Lower leg skin (tissue), 4 donors: ENCODE measurements at regions not wholly inside any gene's neighbourhood (a gene's known extent, or its start where the extent isn't known, plus 50 kb on each side); places are given as distances from the start of the nearest gene placed in this dataset.

ENCODE experiments used
- DNase-seq, 2 donors: peaks; one replicate each; pipeline ENCODE4 v3.0.0-alpha.2; 2019; ENCODE audit warnings: low spot score in 2 of 2
- H3K4me3 ChIP-seq: fragments of 200-600 bp; sonication (generic); 2 replicates; pipeline ENCODE4 v1.5.1; 2017; ENCODE audit warnings: mild to moderate bottlenecking, low read depth; ENCODE audit not compliant: poor library complexity, severe bottlenecking
- POLR2A ChIP-seq, 2 donors: fragments of 450-650 bp; IDR thresholded peaks; one replicate each; pipeline ENCODE4 v1.6.1; 2016 to 2017; ENCODE audit warnings: antibody characterized with exemption in 2 of 2, mild to moderate bottlenecking in 1 of 2, moderate library complexity in 1 of 2
- WGBS, 2 donors: methylation state at CpG; one replicate each; pipeline ENCODE4 v1.1.5; 2018; 5-methylcytosine and 5-hydroxymethylcytosine counted together
- intact Hi-C: fragments of 100-400 bp; cut with DNase I; formaldehyde crosslinking; loops from one replicate; pipeline ENCODE4 v1.15.0; 2023; ENCODE audit warnings: low total_unique reads
- TF ChIP-seq, protein P1 (sequence below), 3 donors: fragments of 450-650 bp; IDR thresholded peaks; one replicate each; pipeline ENCODE4 v1.5.1; 2016; ENCODE audit warnings: antibody characterized with exemption in 3 of 3, mild to moderate bottlenecking in 3 of 3, moderate library complexity in 2 of 3

DNA sequence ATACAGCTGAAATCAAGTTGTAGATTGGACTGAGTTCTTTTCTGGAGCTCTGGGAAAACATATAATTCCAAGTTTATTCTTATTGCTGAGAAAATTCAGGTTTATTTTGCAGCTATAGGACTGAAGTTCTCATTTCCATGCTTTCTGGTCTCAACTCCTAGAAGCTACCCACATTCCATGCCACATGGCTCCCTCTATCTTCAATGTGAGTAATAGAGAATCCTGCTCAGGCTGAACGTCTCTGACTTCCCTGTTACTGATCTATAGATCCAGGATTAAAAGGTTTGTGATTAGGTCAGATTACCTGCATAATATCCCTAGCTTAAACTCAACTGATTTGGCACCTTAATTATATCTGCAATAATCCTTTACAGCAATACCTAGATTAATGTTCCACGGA is 453.8 kb upstream of the MC4R start:
- intact Hi-C loops: no loop called here
- H3K4me3 ChIP-seq: no peak overlapping the region
- DNase-seq: no peak
- no peak for TF ChIP-seq POLR2A (IDR thresholded peaks at IDR 0.05)
- TF ChIP-seq, protein P1, sequence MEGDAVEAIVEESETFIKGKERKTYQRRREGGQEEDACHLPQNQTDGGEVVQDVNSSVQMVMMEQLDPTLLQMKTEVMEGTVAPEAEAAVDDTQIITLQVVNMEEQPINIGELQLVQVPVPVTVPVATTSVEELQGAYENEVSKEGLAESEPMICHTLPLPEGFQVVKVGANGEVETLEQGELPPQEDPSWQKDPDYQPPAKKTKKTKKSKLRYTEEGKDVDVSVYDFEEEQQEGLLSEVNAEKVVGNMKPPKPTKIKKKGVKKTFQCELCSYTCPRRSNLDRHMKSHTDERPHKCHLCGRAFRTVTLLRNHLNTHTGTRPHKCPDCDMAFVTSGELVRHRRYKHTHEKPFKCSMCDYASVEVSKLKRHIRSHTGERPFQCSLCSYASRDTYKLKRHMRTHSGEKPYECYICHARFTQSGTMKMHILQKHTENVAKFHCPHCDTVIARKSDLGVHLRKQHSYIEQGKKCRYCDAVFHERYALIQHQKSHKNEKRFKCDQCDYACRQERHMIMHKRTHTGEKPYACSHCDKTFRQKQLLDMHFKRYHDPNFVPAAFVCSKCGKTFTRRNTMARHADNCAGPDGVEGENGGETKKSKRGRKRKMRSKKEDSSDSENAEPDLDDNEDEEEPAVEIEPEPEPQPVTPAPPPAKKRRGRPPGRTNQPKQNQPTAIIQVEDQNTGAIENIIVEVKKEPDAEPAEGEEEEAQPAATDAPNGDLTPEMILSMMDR (IDR thresholded peaks at IDR 0.05): no peak
- WGBS, 2 donors: 59 to 60% methylated on average over 2 of the region's 2 CpGs

- no peak for DNase-seq
- WGBS, 2 donors: 69 to 70% methylated on average over 1 of the region's 1 CpG
- intact Hi-C loops: no loop called here
- no peak overlapping the region for H3K4me3 ChIP-seq
- TF ChIP-seq POLR2A (IDR thresholded peaks at IDR 0.05): no peak
- TF ChIP-seq, protein P1 (IDR thresholded peaks at IDR 0.05): no peak
Measured at GRCh38 chr18:60831971-60832370, 459.4 kb upstream of the MC4R start.

GRCh38 chr18:60838677-60839076 is 466.1 kb upstream of the MC4R start:
- TF ChIP-seq POLR2A (IDR thresholded peaks at IDR 0.05): no peak
- TF ChIP-seq, protein P1 (IDR thresholded peaks at IDR 0.05): no peak
- no peak for DNase-seq
- intact Hi-C loops: no loop called here
- H3K4me3 ChIP-seq: no peak overlapping the region

DNA sequence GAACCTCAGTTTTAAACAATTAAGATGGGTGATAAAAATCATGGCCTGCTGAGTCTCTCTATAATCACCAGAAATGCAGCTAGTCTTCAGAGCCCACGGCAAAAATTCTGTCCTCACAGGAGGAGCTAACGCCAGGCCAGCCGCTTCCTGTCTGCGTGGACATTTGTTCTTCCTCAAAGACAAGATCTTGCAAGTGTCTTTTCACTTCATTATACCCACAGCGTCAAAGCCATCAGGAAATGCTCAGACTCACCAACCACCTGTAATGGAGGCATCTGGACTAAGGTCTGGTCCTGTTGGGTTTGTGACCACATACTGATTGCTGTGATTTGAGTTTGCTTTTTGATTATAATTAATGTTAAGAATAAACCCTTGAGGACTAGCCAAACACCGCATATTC is 473.8 kb upstream of the MC4R start:
- TF ChIP-seq POLR2A (IDR thresholded peaks at IDR 0.05): no peak
- TF ChIP-seq, protein P1 (IDR thresholded peaks at IDR 0.05): no peak
- no peak for DNase-seq
- 76 to 86% methylated on average over 6 of the region's 6 CpGs for WGBS, 2 donors

GRCh38 chr18:60847517-60847916 is 474.9 kb upstream of the MC4R start:
- intact Hi-C loops: no loop called here
- 60 to 69% methylated on average over 3 of the region's 3 CpGs for WGBS, 2 donors
- no peak for DNase-seq
- TF ChIP-seq, protein P1 (IDR thresholded peaks at IDR 0.05): no peak
- TF ChIP-seq POLR2A (IDR thresholded peaks at IDR 0.05): no peak
- H3K4me3 ChIP-seq: no peak overlapping the region

More for the DNA sequence above, 473.8 kb upstream of the MC4R start:
- H3K4me3 ChIP-seq: no peak overlapping the region
- intact Hi-C loops: no loop called here

DNA sequence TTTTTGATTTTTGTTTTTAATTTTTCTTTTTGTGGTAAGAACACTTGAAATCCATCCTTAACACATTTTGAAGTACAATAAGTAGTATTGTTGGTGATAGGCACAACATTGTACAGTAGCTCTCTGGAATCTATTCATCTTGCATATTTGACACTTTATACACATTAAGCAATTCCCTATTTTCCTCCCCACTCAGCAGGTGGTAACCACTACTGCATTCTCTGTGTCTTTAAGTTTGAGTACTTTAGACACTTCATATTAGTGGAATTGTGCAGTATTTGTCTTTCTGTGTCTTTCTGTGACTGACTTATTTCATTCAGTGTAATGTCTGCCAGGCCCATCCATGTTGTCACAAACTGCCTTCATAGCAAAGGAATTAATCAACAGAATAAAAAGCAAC is 471.7 kb upstream of the CDH20 start:
- TF ChIP-seq POLR2A (IDR thresholded peaks at IDR 0.05): no peak
- TF ChIP-seq, protein P1 (IDR thresholded peaks at IDR 0.05): no peak
- no peak overlapping the region for H3K4me3 ChIP-seq
- intact Hi-C loops: no loop called here
- DNase-seq: no peak
